ENCODE measurements at regions not wholly inside any gene's neighbourhood (a gene's known extent, or its start where the extent isn't known, plus 50 kb on each side); places are given as distances from the start of the nearest gene placed in this dataset.

- no peak for TF ChIP-seq CTCF (IDR thresholded peaks at IDR 0.05)
- no peak for TF ChIP-seq EZH2 (IDR thresholded peaks at IDR 0.05)
- no peak for TF ChIP-seq EZH2phosphoT487 (IDR thresholded peaks at IDR 0.05)
These were observed 122.1 kb upstream of the HS6ST1 start for GRCh38 chr2:128440666-128441340.

Data from neural progenitor cell (in vitro differentiated cells).